Astrocyte of the cerebellum (primary cell): ENCODE measurements at regions not wholly inside any gene's neighbourhood (a gene's known extent, or its start where the extent isn't known, plus 50 kb on each side); places are given as distances from the start of the nearest gene placed in this dataset.

ENCODE experiments used
- DNase-seq: peaks from one replicate; pipeline ENCODE4 v3.0.0-alpha.2; 2011; ENCODE audit warnings: low read depth
- H3K4me3 ChIP-seq: 2 replicates; pipeline ENCODE4 v1.5.1; 2011; ENCODE audit warnings: mild to moderate bottlenecking, low read depth, low read length, moderate library complexity
- in situ Hi-C: cut with HindIII; loops from 2 replicates; pipeline ENCODE4 v1.10.0; 2017; ENCODE audit warnings: low sequenced_read_pairs
- TF ChIP-seq, protein P1 (sequence below): IDR thresholded peaks from 2 replicates; pipeline ENCODE4 v1.5.1; 2012; ENCODE audit warnings: low read length, low read depth, moderate library complexity, mild to moderate bottlenecking; ENCODE audit errors: missing control alignments

DNA sequence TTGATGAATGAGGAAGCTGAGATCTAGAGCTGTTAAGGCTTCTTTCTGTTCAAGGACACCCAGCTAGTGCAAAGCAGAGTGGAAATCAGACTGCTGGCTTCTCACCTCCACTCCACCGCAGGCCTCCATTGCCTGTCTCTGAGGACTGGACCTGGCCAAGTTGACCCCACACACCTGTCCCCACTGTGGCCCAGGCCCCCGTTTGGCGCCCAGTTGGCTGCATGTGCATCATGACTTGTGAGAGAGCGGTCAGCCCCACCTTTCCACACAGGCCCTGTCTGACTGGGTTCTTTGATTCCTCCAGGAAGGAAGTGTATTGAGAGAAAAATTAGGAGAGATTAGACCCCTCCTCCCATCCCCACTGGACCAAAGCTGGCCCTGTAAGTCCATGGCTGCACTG is 206.3 kb upstream of the TLE3 start:
- H3K4me3 ChIP-seq, result no peak overlapping the region
- TF ChIP-seq, protein P1, sequence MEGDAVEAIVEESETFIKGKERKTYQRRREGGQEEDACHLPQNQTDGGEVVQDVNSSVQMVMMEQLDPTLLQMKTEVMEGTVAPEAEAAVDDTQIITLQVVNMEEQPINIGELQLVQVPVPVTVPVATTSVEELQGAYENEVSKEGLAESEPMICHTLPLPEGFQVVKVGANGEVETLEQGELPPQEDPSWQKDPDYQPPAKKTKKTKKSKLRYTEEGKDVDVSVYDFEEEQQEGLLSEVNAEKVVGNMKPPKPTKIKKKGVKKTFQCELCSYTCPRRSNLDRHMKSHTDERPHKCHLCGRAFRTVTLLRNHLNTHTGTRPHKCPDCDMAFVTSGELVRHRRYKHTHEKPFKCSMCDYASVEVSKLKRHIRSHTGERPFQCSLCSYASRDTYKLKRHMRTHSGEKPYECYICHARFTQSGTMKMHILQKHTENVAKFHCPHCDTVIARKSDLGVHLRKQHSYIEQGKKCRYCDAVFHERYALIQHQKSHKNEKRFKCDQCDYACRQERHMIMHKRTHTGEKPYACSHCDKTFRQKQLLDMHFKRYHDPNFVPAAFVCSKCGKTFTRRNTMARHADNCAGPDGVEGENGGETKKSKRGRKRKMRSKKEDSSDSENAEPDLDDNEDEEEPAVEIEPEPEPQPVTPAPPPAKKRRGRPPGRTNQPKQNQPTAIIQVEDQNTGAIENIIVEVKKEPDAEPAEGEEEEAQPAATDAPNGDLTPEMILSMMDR, result no peak
- DNase-seq, result no peak
- in situ Hi-C loops, result no loop called here

DNA sequence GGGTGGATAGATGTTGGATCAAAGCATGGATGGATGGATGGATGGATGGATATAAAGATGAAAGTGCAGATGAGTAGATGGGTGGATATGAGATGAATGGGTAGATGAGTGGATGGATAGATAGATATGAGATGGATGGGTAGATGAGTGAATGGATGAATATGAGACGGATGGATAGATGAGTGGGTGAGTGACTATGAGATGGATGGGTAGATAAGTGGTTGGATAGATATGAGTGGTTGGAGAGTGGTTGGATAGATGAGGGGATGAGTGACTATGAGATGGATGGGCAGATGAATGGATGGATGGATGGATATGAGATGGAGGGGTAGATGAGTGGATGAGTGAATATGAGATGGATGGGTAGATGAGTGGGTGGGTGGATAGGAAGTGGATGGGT is 204.6 kb upstream of the TLE3 start:
- DNase-seq, result no peak
- TF ChIP-seq, protein P1, result no peak
- in situ Hi-C loops, result no loop called here
- H3K4me3 ChIP-seq, result no peak overlapping the region

DNA sequence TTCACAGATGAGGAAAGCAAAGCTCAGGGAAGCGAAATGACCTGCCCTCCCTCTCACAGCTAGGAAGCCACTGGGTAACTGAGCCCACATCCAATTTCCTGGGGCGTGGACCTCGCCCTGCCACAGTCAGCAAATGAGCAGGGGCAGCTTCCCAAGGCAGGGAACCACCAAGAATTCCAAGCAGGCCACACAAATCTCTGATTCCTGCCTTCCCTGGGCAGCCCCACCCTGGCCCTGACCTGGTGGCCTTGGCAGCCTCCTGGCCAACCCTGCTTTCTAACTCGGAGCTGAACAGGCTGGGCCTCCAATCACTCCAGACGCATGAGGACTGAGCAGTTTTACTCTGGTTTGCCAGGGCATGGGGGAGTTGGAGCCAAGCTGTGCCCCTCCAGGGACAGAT is 203.7 kb upstream of the TLE3 start:
- in situ Hi-C loops, result no loop called here
- DNase-seq, result no peak
- no peak overlapping the region for H3K4me3 ChIP-seq
- TF ChIP-seq, protein P1, result no peak

DNA sequence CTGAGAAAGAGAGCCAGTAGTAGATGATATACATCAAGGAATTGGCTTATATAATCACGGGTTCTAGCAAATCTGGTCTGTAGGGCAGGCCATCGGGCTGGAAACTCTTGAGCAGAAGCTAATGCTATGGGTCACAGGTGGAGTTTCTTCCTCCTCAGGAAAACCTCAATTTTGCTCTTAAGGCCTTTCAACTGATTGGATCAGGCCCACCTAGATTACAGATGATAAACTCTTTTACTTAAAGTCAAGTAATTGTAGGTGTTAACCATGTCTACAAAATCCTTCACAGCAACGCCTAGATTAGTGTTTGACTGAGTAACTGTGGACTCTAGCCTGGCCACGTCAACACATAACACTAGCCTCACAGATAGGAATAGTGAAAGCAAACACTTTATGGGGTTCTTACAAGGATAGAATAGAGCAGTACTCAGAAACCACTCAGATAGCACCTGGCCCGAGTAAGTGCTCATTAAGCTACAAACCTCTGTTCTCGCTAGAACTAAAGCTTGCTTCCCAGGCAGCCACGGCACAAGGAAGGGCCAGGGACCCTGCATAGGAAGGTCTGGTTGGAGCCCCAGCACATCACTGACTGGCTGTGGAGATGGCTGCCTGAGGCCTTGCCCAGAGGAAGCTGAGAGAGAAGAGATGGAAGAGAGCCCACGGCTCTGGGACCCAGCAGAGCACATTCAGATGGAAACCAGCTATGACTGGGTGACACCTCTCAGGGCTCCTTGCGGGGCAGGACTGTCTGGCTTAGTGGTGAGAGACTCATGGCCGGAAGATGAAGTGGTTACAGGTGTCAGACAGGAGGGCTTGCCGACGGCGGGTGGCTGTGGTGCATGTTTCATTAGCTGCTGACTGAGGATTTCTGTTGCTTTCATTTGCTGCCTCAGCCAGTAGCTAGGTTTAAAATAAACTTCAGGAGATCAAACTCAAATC is 202.5 kb upstream of the TLE3 start:
- in situ Hi-C loops, result no loop called here
- TF ChIP-seq, protein P1, result no peak
- no peak for DNase-seq

DNA sequence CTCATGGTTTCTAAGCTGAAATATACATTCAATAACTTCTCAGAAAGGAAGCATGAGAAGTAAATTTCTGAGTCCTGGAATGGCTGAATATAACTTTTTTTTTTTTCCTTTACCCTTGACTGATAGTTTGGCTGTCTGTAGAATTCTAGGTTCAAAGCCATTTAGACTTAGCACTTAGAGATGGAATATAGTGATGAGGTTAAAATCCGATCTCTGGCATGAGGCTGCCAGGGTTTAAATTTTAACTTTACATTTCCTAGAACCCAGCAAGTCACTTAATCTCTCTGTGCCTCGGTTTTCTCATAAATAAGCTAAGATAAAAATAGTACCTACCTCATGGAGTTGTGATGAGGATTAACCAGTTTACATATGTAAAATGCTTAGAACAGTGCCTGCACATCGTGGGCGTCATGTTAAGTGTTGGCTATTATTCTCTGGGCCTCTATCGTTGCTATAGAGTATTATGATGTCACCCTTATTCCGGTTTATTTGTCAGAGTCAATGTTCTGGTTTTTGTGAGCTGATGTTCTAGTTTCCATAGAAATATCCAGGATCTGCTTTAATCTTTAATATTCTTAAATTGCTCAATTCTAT is 199.8 kb upstream of the TLE3 start:
- TF ChIP-seq, protein P1, result no peak
- H3K4me3 ChIP-seq, result no peak overlapping the region
- in situ Hi-C loops, result no loop called here
- DNase-seq, result no peak

More for the DNA sequence above, 202.5 kb upstream of the TLE3 start:
- no peak overlapping the region for H3K4me3 ChIP-seq

DNA sequence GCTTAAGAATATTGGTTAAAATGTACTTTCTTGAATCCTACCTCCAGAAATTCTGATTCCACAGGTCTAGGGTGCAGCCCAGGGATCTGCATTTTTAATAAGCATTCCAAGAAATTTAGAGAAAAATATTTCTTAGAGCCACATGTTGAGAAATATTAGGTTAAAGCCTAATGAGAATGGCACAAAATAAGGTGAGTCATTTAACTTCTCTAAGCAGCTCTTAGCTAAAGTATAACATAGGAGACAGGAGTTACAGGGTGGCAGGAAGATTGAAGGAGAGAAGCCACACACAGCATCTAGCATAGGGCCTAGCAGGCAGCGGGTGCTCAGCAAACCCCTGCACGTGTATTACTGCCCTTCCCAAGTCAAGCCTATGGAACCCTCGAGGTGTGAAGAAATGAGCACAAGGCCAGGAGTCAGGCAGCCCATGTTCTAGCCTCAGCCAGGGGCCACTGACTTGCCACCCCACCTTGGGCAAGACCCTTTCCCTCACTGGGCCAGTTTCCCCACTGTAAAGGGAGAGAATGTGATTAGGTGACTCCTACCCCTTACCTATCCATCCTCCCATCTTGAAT is 197.1 kb upstream of the TLE3 start:
- DNase-seq, result no peak
- H3K4me3 ChIP-seq, result no peak overlapping the region
- TF ChIP-seq, protein P1, result no peak
- in situ Hi-C loops, result no loop called here
